SU-DHL-6 (cell line): ENCODE measurements at regions not wholly inside any gene's neighbourhood (a gene's known extent, or its start where the extent isn't known, plus 50 kb on each side); places are given as distances from the start of the nearest gene placed in this dataset.

Source experiments
- CTCF ChIP-seq: fragments of 200-600 bp; sonication (generic); IDR thresholded peaks from one replicate; pipeline ENCODE4 v1.5.1; 2017; ENCODE audit warnings: antibody characterized with exemption, mild to moderate bottlenecking, low read length, moderate library complexity; ENCODE audit not compliant: insufficient read depth, poor library complexity, severe bottlenecking
- EZH2phosphoT487 ChIP-seq: fragments of 200-600 bp; sonication (generic), shearing (Covaris generic); conservative IDR thresholded peaks from 2 replicates; pipeline ENCODE4 v1.6.1; 2018; ENCODE audit warnings: mild to moderate bottlenecking, antibody characterized with exemption, low read length, moderate library complexity, mixed read lengths

GRCh38 chr14:104464907-104465306 lies 114.7 kb upstream of the C14orf180 start:
- TF ChIP-seq CTCF (no peak), EZH2phosphoT487 (no peak)
